AG09319 (cell line): ENCODE measurements at regions not wholly inside any gene's neighbourhood (a gene's known extent, or its start where the extent isn't known, plus 50 kb on each side); places are given as distances from the start of the nearest gene placed in this dataset.
"Not testable (repeated sequence)": the region's sequence is repeated elsewhere in the genome, so short reads cannot be mapped to it uniquely, and the experiment has no call there.

Source experiments
- DNase-seq: peaks from one replicate; pipeline ENCODE4 v3.0.0-alpha.2; 2010; ENCODE audit warnings: low read depth; ENCODE audit errors: extremely low read depth
- CTCF ChIP-seq: IDR thresholded peaks from 2 replicates; pipeline ENCODE4 v1.5.1; 2011; ENCODE audit warnings: low read depth, mild to moderate bottlenecking, inconsistent platforms, low read length, moderate library complexity

GRCh38 chr6:79377047-79377446 is 142.6 kb upstream of the HMGN3 start:
- no peak for TF ChIP-seq CTCF
- no peak for DNase-seq

GRCh38 chr6:79375635-79376337 is 141.3 kb upstream of the HMGN3 start:
- TF ChIP-seq CTCF: no peak
- DNase-seq: no peak

GRCh38 chr6:79374308-79374707 is 139.8 kb upstream of the HMGN3 start:
- TF ChIP-seq CTCF: no peak
- no peak for DNase-seq

GRCh38 chr6:79373880-79374279 is 139.4 kb upstream of the HMGN3 start:
- no peak for TF ChIP-seq CTCF
- DNase-seq: no peak

GRCh38 chr6:79373246-79373645 is 138.8 kb upstream of the HMGN3 start:
- DNase-seq: no peak
- TF ChIP-seq CTCF: no peak

- TF ChIP-seq CTCF: no peak
- DNase-seq: no peak
These were observed 138.3 kb upstream of the HMGN3 start for GRCh38 chr6:79372757-79373156.

GRCh38 chr6:79369026-79369425 is 134.5 kb upstream of the HMGN3 start:
- TF ChIP-seq CTCF: no peak
- DNase-seq: no peak

- not testable (repeated sequence) for DNase-seq
These were observed 129.0 kb upstream of the HMGN3 start for GRCh38 chr6:79363441-79363840.

- DNase-seq: not testable (repeated sequence)
These were observed 126.6 kb upstream of the HMGN3 start for GRCh38 chr6:79361074-79361473.
